HFFc6 (cell line): ENCODE measurements at regions not wholly inside any gene's neighbourhood (a gene's known extent, or its start where the extent isn't known, plus 50 kb on each side); places are given as distances from the start of the nearest gene placed in this dataset.

ENCODE experiments used
- DNase-seq: peaks from one replicate; pipeline ENCODE4 v3.0.0-alpha.2; 2018
- H3K27ac Mint-ChIP-seq: 2 replicates; pipeline ENCODE4 v1.8.0; 2020; ENCODE audit warnings: mild to moderate bottlenecking, mixed read lengths
- H3K27me3 Mint-ChIP-seq: 2 replicates; pipeline ENCODE4 v1.8.0; 2021; ENCODE audit warnings: mild to moderate bottlenecking, moderate library complexity, mixed read lengths; ENCODE audit not compliant: insufficient read depth
- H3K36me3 Mint-ChIP-seq: 2 replicates; pipeline ENCODE4 v1.8.0; 2021; ENCODE audit warnings: low read depth, mixed read lengths
- H3K4me1 Mint-ChIP-seq: 2 replicates; pipeline ENCODE4 v1.8.0; 2020; ENCODE audit warnings: low read depth, mixed read lengths
- H3K4me3 Mint-ChIP-seq: 2 replicates; pipeline ENCODE4 v1.8.0; 2020; ENCODE audit warnings: mild to moderate bottlenecking, moderate library complexity, mixed read lengths
- H3K9me3 Mint-ChIP-seq: 2 replicates; pipeline ENCODE4 v1.8.0; 2020; ENCODE audit warnings: mild to moderate bottlenecking, mixed read lengths
- CTCF ChIP-seq: fragments of 200-600 bp; sonication (generic); IDR thresholded peaks from 2 replicates; pipeline ENCODE4 v1.5.0; 2021; ENCODE audit warnings: antibody characterized with exemption, mild to moderate bottlenecking

DNA sequence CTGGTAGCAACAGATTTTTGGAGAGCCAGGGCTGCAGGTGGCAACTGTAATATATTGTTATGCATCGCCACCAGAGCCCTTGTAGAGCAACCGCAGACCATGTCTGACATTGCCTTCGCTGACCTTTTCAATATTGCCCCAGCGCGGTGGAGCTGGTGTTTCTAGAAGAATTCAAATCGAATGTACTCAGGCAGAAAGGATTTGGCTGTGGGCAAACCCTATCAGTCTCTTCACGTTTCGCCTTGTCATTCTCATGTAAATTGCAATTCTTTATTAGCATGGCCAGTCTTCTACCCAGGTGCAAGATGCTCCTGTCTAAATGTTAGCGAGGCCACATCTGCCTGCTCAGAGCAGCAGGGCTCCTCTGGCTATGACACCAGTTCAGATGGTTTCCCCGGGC is 490.2 kb upstream of the AUTS2 start:
- Mint-ChIP-seq H3K4me1 (no peaks in the 10 kb centered on the region), H3K36me3 (no peaks in the 10 kb centered on the region; the same call in 1 of the 2 replicates), H3K27me3 (peaks cover 3% of the 10 kb centered on the region), H3K27ac (no peak overlapping the region), H3K4me3 (no peak overlapping the region), H3K9me3 (peaks cover 50% of the 10 kb centered on the region)
- no peak for DNase-seq
- no peak for TF ChIP-seq CTCF

GRCh38 chr7:69109246-69109645 is 489.0 kb upstream of the AUTS2 start:
- DNase-seq: no peak
- H3K36me3 Mint-ChIP-seq: no peaks in the 10 kb centered on the region; the same call in 1 of the 2 replicates
- no peak for TF ChIP-seq CTCF
- H3K27ac Mint-ChIP-seq: no peak overlapping the region
- no peaks in the 10 kb centered on the region for H3K4me1 Mint-ChIP-seq
- H3K4me3 Mint-ChIP-seq: no peak overlapping the region
- peaks cover 52% of the 10 kb centered on the region for H3K9me3 Mint-ChIP-seq
- H3K27me3 Mint-ChIP-seq: peaks cover 3% of the 10 kb centered on the region

- H3K4me3 Mint-ChIP-seq: no peak overlapping the region
- no peak for DNase-seq
- H3K9me3 Mint-ChIP-seq: peaks cover 53% of the 10 kb centered on the region
- H3K36me3 Mint-ChIP-seq: no peaks in the 10 kb centered on the region; the same call in 1 of the 2 replicates
- TF ChIP-seq CTCF: no peak
- no peak overlapping the region for H3K27ac Mint-ChIP-seq
- H3K27me3 Mint-ChIP-seq: peaks cover 3% of the 10 kb centered on the region
- H3K4me1 Mint-ChIP-seq: no peaks in the 10 kb centered on the region
These were observed 488.4 kb upstream of the AUTS2 start for GRCh38 chr7:69109879-69110278.

- no peak for DNase-seq
- peaks cover 53% of the 10 kb centered on the region for H3K9me3 Mint-ChIP-seq
These were observed 487.7 kb upstream of the AUTS2 start for GRCh38 chr7:69110450-69111050.

GRCh38 chr7:69114374-69114773 is 483.9 kb upstream of the AUTS2 start:
- H3K36me3 Mint-ChIP-seq: no peaks in the 10 kb centered on the region
- H3K9me3 Mint-ChIP-seq: peaks cover 53% of the 10 kb centered on the region

More at GRCh38 chr7:69110450-69111050, 487.7 kb upstream of the AUTS2 start:
- no peaks in the 10 kb centered on the region; the same call in 1 of the 2 replicates for H3K36me3 Mint-ChIP-seq
- peaks cover 3% of the 10 kb centered on the region for H3K27me3 Mint-ChIP-seq
- H3K4me3 Mint-ChIP-seq: no peak overlapping the region
- no peak for TF ChIP-seq CTCF
- no peak overlapping the region for H3K27ac Mint-ChIP-seq
- no peaks in the 10 kb centered on the region for H3K4me1 Mint-ChIP-seq

More at GRCh38 chr7:69114374-69114773, 483.9 kb upstream of the AUTS2 start:
- no peak overlapping the region for H3K4me3 Mint-ChIP-seq
- H3K27me3 Mint-ChIP-seq: peaks cover 3% of the 10 kb centered on the region
- no peak for DNase-seq
- H3K4me1 Mint-ChIP-seq: no peaks in the 10 kb centered on the region
- no peak overlapping the region for H3K27ac Mint-ChIP-seq
- no peak for TF ChIP-seq CTCF
